ENCODE measurements at regions not wholly inside any gene's neighbourhood (a gene's known extent, or its start where the extent isn't known, plus 50 kb on each side); places are given as distances from the start of the nearest gene placed in this dataset.
"Not testable (repeated sequence)": the region's sequence is repeated elsewhere in the genome, so short reads cannot be mapped to it uniquely, and the experiment has no call there.

GRCh38 chr17:54180950-54181349 is 358.2 kb downstream of the KIF2B start:
- intact Hi-C loops (cut with DNase I), result no loop called here
- Histone ChIP-seq H3K36me3 (no peaks in the 10 kb centered on the region), H3K9me3 (no peaks in the 10 kb centered on the region), H3K27ac (no peak overlapping the region), H3K4me3 (no peak overlapping the region), H3K27me3 (no peaks in the 10 kb centered on the region), H3K4me1 (no peaks in the 10 kb centered on the region)
- TF ChIP-seq CTCF (IDR thresholded peaks at IDR 0.05) (no peak), POLR2A (IDR thresholded peaks at IDR 0.05) (no peak)
- 53 to 61% (median 55%) methylated on average over 4 of the region's 4 CpGs for WGBS, 4 donors
- DNase-seq (no peak), ATAC-seq (no peak)

GRCh38 chr17:54191261-54191660 is 368.5 kb downstream of the KIF2B start:
- no peak for DNase-seq

GRCh38 chr17:54194268-54194667 is 371.5 kb downstream of the KIF2B start:
- no peak for ATAC-seq
- WGBS, 4 donors, result 40 to 77% (median 48%) methylated on average over 1 of the region's 1 CpG
- H3K27ac ChIP-seq, result no peak overlapping the region
- DNase-seq, result no peak
- H3K36me3 ChIP-seq, result no peaks in the 10 kb centered on the region
- H3K9me3 ChIP-seq, result peaks cover 0 to 4% (median 0%) of the 10 kb centered on the region in 12 donors
- intact Hi-C loops (cut with DNase I), result no loop called here
- no peak for TF ChIP-seq POLR2A (IDR thresholded peaks at IDR 0.05)
- no peak for TF ChIP-seq CTCF (IDR thresholded peaks at IDR 0.05)
- no peak overlapping the region for H3K4me3 ChIP-seq
- no peaks in the 10 kb centered on the region for H3K27me3 ChIP-seq
- no peaks in the 10 kb centered on the region for H3K4me1 ChIP-seq

More at GRCh38 chr17:54191261-54191660, 368.5 kb downstream of the KIF2B start:
- H3K27me3 ChIP-seq, result no peaks in the 10 kb centered on the region
- no peak overlapping the region for H3K27ac ChIP-seq
- no peak overlapping the region for H3K4me3 ChIP-seq
- WGBS, 4 donors, result 65 to 83% (median 75%) methylated on average over 1 of the region's 1 CpG
- ATAC-seq, result no peak
- intact Hi-C loops (cut with DNase I), result no loop called here
- no peaks in the 10 kb centered on the region for H3K36me3 ChIP-seq
- peaks cover 0 to 4% (median 0%) of the 10 kb centered on the region in 12 donors for H3K9me3 ChIP-seq
- TF ChIP-seq POLR2A (IDR thresholded peaks at IDR 0.05) (no peak), CTCF (IDR thresholded peaks at IDR 0.05) (no peak)
- no peaks in the 10 kb centered on the region for H3K4me1 ChIP-seq

- WGBS, 4 donors, result 85 to 89% (median 87%) methylated on average over 3 of the region's 3 CpGs
- intact Hi-C loops (cut with DNase I), result no loop called here
- Histone ChIP-seq H3K4me3 (no peak overlapping the region), H3K27me3 (no peaks in the 10 kb centered on the region), H3K36me3 (no peaks in the 10 kb centered on the region), H3K4me1 (no peaks in the 10 kb centered on the region), H3K27ac (no peak overlapping the region), H3K9me3 (peaks cover 0 to 3% (median 0%) of the 10 kb centered on the region in 12 donors)
- no peak for ATAC-seq
- DNase-seq, result no peak
- no peak for TF ChIP-seq CTCF (IDR thresholded peaks at IDR 0.05)
Observed at GRCh38 chr17:54196751-54197150, 374.0 kb downstream of the KIF2B start.

GRCh38 chr17:54201380-54201779 is 378.7 kb downstream of the KIF2B start:
- ATAC-seq; H3K27me3 ChIP-seq; DNase-seq; H3K4me3 ChIP-seq; H3K4me1 ChIP-seq; H3K9me3 ChIP-seq; H3K36me3 ChIP-seq; H3K27ac ChIP-seq; intact Hi-C loops (cut with DNase I): not testable (repeated sequence)
- 80% methylated on average over 1 to 2 of the region's 2 CpGs; no CpG with 5 or more reads in 2 of the 4 donors for WGBS, 4 donors

Data from heart left ventricle (tissue), 16 donors.